Suprapubic skin (tissue), 4 donors: ENCODE measurements at regions not wholly inside any gene's neighbourhood (a gene's known extent, or its start where the extent isn't known, plus 50 kb on each side); places are given as distances from the start of the nearest gene placed in this dataset.
"Not testable (repeated sequence)": the region's sequence is repeated elsewhere in the genome, so short reads cannot be mapped to it uniquely, and the experiment has no call there.

ENCODE experiments used
- DNase-seq, 2 donors: peaks; one replicate each; pipeline ENCODE4 v3.0.0-alpha.2; 2019; ENCODE audit warnings: low spot score in 2 of 2
- H3K27ac ChIP-seq: fragments of 200-600 bp; sonication (generic); one replicate; pipeline ENCODE4 v1.5.1; 2019
- H3K27me3 ChIP-seq: fragments of 200-600 bp; sonication (generic); one replicate; pipeline ENCODE4 v1.5.1; 2019
- H3K36me3 ChIP-seq: fragments of 200-600 bp; sonication (generic); one replicate; pipeline ENCODE4 v1.5.1; 2019
- H3K4me1 ChIP-seq: fragments of 200-600 bp; sonication (generic); one replicate; pipeline ENCODE4 v1.5.1; 2019
- H3K4me3 ChIP-seq: fragments of 200-600 bp; sonication (generic); one replicate; pipeline ENCODE4 v1.5.1; 2019; ENCODE audit warnings: mild to moderate bottlenecking
- H3K9me3 ChIP-seq: fragments of 200-600 bp; sonication (generic); one replicate; pipeline ENCODE4 v1.5.1; 2019
- EP300 ChIP-seq: sonication (generic); formaldehyde crosslinking; IDR thresholded peaks from one replicate; pipeline ENCODE4 v1.6.1; 2017; ENCODE audit warnings: antibody characterized with exemption
- POLR2A ChIP-seq, 2 donors: fragments of 450-650 bp; IDR thresholded peaks; one replicate each; pipeline ENCODE4 v1.6.1; 2017; ENCODE audit warnings: antibody characterized with exemption in 2 of 2, mild to moderate bottlenecking in 2 of 2, moderate library complexity in 2 of 2
- POLR2AphosphoS5 ChIP-seq, 3 donors: sonication (generic); formaldehyde crosslinking; IDR thresholded peaks; one replicate each; pipeline ENCODE4 v1.6.1; 2017; ENCODE audit warnings: antibody characterized with exemption in 3 of 3
- WGBS: methylation state at CpG from one replicate; pipeline ENCODE4 v1.1.5; 2018; 5-methylcytosine and 5-hydroxymethylcytosine counted together
- TF ChIP-seq, protein P1 (sequence below), 2 donors: fragments of 200-600 bp in 1 of 2; fragments of 450-650 bp in 1 of 2; sonication (generic) in 1 of 2; IDR thresholded peaks; one replicate each; pipeline ENCODE4 v1.5.1; 2016 to 2019; ENCODE audit warnings: antibody characterized with exemption in 2 of 2, mild to moderate bottlenecking in 1 of 2, moderate library complexity in 1 of 2

DNA sequence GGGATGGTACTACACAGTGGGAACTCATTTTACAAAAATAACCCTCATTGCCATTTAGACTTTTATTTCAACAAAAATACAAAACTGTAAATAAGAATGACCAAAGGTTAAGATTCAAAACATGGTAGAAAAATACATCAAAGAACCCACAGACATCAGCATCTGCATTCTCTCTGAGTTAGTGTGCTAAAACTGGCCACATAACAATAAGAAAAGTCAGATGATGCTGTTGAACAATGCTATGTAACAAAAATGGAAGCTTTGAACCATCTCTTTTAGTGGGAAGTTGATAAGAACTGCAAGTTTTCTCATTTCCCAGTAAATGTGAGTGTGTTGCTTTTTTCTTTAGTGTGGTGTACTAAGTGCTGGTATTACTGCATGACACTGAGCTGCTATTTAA lies 888.4 kb upstream of the EPHA5 start:
- Histone ChIP-seq H3K4me1 (no peaks in the 10 kb centered on the region), H3K4me3 (no peak overlapping the region), H3K9me3 (no peaks in the 10 kb centered on the region), H3K27me3 (no peaks in the 10 kb centered on the region), H3K36me3 (no peaks in the 10 kb centered on the region), H3K27ac (no peak overlapping the region)
- DNase-seq: no peak
- TF ChIP-seq, protein P1, sequence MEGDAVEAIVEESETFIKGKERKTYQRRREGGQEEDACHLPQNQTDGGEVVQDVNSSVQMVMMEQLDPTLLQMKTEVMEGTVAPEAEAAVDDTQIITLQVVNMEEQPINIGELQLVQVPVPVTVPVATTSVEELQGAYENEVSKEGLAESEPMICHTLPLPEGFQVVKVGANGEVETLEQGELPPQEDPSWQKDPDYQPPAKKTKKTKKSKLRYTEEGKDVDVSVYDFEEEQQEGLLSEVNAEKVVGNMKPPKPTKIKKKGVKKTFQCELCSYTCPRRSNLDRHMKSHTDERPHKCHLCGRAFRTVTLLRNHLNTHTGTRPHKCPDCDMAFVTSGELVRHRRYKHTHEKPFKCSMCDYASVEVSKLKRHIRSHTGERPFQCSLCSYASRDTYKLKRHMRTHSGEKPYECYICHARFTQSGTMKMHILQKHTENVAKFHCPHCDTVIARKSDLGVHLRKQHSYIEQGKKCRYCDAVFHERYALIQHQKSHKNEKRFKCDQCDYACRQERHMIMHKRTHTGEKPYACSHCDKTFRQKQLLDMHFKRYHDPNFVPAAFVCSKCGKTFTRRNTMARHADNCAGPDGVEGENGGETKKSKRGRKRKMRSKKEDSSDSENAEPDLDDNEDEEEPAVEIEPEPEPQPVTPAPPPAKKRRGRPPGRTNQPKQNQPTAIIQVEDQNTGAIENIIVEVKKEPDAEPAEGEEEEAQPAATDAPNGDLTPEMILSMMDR (IDR thresholded peaks at IDR 0.05): no peak
- no peak for TF ChIP-seq POLR2AphosphoS5 (IDR thresholded peaks at IDR 0.05)

DNA sequence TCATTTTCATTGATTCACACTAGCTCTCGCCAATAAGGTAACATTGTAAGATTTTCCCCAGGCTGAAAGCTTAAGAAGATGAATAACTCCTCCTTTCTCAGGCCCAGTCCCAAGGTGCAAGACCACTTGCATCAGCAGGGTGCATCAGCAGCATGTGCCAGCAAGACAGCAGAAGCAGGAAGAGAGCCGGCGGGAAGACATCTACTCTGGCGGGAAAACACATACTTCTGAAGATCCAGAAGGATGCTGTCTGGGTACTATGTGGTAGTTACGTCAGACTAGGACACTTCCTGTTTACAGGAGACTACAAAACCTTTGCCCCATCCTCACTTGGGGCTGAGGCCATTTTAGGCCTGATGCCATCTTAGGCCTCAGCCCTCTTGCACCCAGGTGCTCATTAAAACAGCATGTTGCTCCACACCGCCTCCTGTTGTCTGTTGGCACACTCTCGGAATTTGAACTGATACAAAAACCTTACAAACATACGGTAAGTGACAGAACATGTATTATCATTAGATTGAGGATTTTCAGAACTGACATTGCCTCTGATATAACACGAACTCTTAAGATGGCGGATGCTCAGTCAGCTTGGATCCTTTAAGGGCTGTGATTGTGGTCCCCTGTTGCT lies 886.5 kb upstream of the EPHA5 start:
- no peak overlapping the region for H3K4me3 ChIP-seq
- H3K4me1 ChIP-seq: no peaks in the 10 kb centered on the region
- no peak for DNase-seq
- TF ChIP-seq EP300: no peak
- TF ChIP-seq, protein P1 (IDR thresholded peaks at IDR 0.05): no peak
- TF ChIP-seq POLR2AphosphoS5 (IDR thresholded peaks at IDR 0.05): no peak
- no peak for TF ChIP-seq POLR2A (IDR thresholded peaks at IDR 0.05)
- WGBS: 94% methylated on average over 10 of the region's 10 CpGs
- H3K27me3 ChIP-seq: no peaks in the 10 kb centered on the region
- no peaks in the 10 kb centered on the region for H3K9me3 ChIP-seq
- no peaks in the 10 kb centered on the region for H3K36me3 ChIP-seq
- H3K27ac ChIP-seq: no peak overlapping the region

DNA sequence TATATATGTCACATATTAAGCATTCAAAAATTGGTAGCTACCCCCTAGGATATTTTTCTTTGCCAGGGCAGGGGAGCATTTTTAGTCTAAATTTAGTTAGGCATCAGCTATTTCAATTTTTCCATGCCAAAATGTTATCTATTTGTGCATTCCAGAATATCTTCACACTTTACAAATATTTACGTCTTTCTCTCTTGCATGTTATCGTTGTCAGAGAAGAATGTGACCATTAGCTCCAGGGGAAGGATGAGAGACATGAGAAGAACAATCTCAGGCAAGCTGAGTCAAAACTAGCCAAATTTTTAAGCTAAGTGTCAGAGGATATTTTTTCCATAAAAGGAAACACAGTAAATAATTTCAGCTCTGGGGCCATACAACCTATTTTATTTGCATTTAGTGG lies 885.0 kb upstream of the EPHA5 start:
- H3K36me3 ChIP-seq: no peaks in the 10 kb centered on the region
- no peaks in the 10 kb centered on the region for H3K27me3 ChIP-seq
- no peak for DNase-seq
- no peaks in the 10 kb centered on the region for H3K4me1 ChIP-seq
- H3K4me3 ChIP-seq: no peak overlapping the region
- no peaks in the 10 kb centered on the region for H3K9me3 ChIP-seq
- TF ChIP-seq POLR2A (IDR thresholded peaks at IDR 0.05): no peak
- TF ChIP-seq POLR2AphosphoS5 (IDR thresholded peaks at IDR 0.05): no peak
- no peak for TF ChIP-seq EP300
- TF ChIP-seq, protein P1 (IDR thresholded peaks at IDR 0.05): no peak
- WGBS: 50% methylated on average over 2 of the region's 2 CpGs
- no peak overlapping the region for H3K27ac ChIP-seq

DNA sequence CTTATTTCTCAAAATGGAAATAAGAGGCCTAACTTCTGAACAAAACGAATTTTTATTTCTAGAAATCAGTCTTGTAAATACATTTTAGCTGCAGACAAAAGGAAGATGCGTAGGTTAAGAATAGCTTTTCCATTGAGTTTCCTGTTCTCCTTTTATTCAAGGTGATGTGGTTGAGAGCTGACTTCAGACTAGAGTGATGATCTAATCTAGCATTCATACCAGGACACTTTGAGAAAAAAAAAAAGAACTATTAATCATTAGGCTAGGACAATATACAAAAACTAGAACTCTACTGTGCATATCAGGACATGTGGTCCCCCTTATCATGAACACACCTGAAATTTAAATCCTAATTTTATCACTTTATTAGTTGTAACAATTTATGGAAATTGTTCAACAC lies 884.5 kb upstream of the EPHA5 start:
- 53% methylated on average over 2 of the region's 2 CpGs for WGBS
- H3K4me1 ChIP-seq: no peaks in the 10 kb centered on the region
- TF ChIP-seq, protein P1 (IDR thresholded peaks at IDR 0.05): no peak
- no peak for TF ChIP-seq POLR2AphosphoS5 (IDR thresholded peaks at IDR 0.05)
- no peak for TF ChIP-seq POLR2A (IDR thresholded peaks at IDR 0.05)
- no peak for TF ChIP-seq EP300
- H3K27me3 ChIP-seq: no peaks in the 10 kb centered on the region
- no peaks in the 10 kb centered on the region for H3K9me3 ChIP-seq
- no peak overlapping the region for H3K27ac ChIP-seq
- no peaks in the 10 kb centered on the region for H3K36me3 ChIP-seq
- H3K4me3 ChIP-seq: no peak overlapping the region
- DNase-seq: no peak

DNA sequence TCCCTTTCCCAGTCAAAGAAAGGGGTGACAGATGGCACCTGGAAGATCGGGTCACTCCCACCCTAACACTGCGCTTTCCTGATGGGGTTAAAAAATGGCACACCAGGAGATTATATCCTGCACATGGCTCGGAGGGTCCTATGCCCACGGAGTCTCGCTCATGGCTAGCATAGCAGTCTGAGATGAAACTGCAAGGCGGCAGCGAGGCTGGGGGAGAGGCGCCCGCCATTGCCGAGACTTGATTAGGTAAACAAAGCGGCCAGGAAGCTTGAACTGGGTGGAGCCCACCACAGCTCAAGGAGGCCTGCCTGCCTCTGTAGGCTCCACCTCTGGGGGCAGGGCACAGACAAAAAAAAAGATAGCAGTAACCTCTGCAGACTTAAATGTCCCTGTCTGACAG lies 875.0 kb upstream of the EPHA5 start:
- WGBS: 94% methylated on average over 11 of the region's 11 CpGs
- not testable (repeated sequence) for H3K9me3 ChIP-seq, H3K36me3 ChIP-seq, H3K27ac ChIP-seq, DNase-seq, H3K4me1 ChIP-seq, H3K27me3 ChIP-seq, H3K4me3 ChIP-seq

DNA sequence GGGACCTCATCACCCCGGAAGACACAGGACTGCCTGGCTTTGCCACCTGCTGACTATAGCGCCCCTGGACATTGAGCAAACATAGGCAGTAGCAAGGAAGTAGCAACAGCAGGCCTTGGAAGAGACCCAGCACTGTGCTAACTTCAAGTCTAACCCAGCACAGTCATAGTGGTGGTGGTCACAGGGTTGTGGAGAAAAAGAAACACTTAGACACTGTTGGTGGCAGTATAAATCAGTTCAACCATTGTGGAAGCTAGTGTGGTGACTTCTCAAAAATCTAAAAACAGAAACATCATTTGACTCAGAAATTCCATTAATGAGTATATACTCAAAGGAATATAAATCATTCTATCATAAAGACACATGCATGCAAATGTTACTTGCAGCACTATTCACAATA lies 874.0 kb upstream of the EPHA5 start:
- no peak for DNase-seq
- Histone ChIP-seq H3K4me3 (no peak overlapping the region), H3K9me3 (no peaks in the 10 kb centered on the region), H3K4me1 (peaks cover 3% of the 10 kb centered on the region), H3K27me3 (no peaks in the 10 kb centered on the region), H3K36me3 (no peaks in the 10 kb centered on the region), H3K27ac (no peak overlapping the region)
- TF ChIP-seq, protein P1 (IDR thresholded peaks at IDR 0.05): no peak
- TF ChIP-seq POLR2A (IDR thresholded peaks at IDR 0.05): no peak
- TF ChIP-seq POLR2AphosphoS5 (IDR thresholded peaks at IDR 0.05): no peak
- no peak for TF ChIP-seq EP300
- 83% methylated on average over 2 of the region's 2 CpGs for WGBS
